Kidney (tissue), 13 donors: ENCODE measurements at regions not wholly inside any gene's neighbourhood (a gene's known extent, or its start where the extent isn't known, plus 50 kb on each side); places are given as distances from the start of the nearest gene placed in this dataset.

Experiments
- DNase-seq, 5 donors: peaks; one replicate each; pipeline ENCODE4 v3.0.0-alpha.2; 2013 to 2020
- FAIRE-seq: peaks from 2 replicates; lab custom pipeline; 2012; peaks lifted over from hg19 to GRCh38; lab: Jason Lieb, UNC
- H3K27ac ChIP-seq, 2 donors: one replicate each; pipeline ENCODE4 v1.7.0; 2013; ENCODE audit warnings: low read depth in 2 of 2, low read length in 2 of 2, inconsistent platforms in 1 of 2
- H3K27me3 ChIP-seq: one replicate; pipeline ENCODE4 v1.7.1; 2013; ENCODE audit warnings: low read length, inconsistent platforms; ENCODE audit not compliant: control insufficient read depth, insufficient read depth
- H3K36me3 ChIP-seq, 3 donors: one replicate each; pipeline versions ENCODE4 v1.7.0 to v1.7.1; 2013; ENCODE audit warnings: low read length in 3 of 3, control low read depth in 1 of 3, inconsistent platforms in 1 of 3; ENCODE audit not compliant: insufficient read depth in 3 of 3, control insufficient read depth in 2 of 3
- H3K4me1 ChIP-seq, 3 donors: one replicate each; pipeline versions ENCODE4 v1.7.0 to v1.7.1; 2013; ENCODE audit warnings: low read length in 3 of 3, inconsistent platforms in 1 of 3, low read depth in 1 of 3; ENCODE audit not compliant: control insufficient read depth in 2 of 3, insufficient read depth in 2 of 3
- H3K4me3 ChIP-seq, 3 donors: one replicate each; pipeline versions ENCODE4 v1.7.0 to v1.8.1; 2013; ENCODE audit warnings: low read length in 3 of 3, control low read depth in 1 of 3, inconsistent platforms in 1 of 3
- H3K9ac ChIP-seq, 3 donors: one replicate each; pipeline versions ENCODE4 v1.7.0 to v1.7.1; 2013; ENCODE audit warnings: low read length in 3 of 3, control low read depth in 1 of 3, inconsistent platforms in 1 of 3
- H3K9me3 ChIP-seq, 3 donors: one replicate each; pipeline versions ENCODE4 v1.7.0 to v1.7.1; 2013; ENCODE audit warnings: low read length in 3 of 3, control low read depth in 1 of 3, inconsistent platforms in 1 of 3; ENCODE audit not compliant: control insufficient read depth in 2 of 3, insufficient read depth in 1 of 3
- intact Hi-C: fragments of 100-400 bp; cut with DNase I; formaldehyde crosslinking; loops from one replicate; pipeline ENCODE4 v1.11.1; 2022
- TF ChIP-seq, protein P1 (sequence below): IDR thresholded peaks from 3 replicates; pipeline ENCODE4 v1.5.1; 2012; ENCODE audit warnings: mild to moderate bottlenecking, moderate library complexity, borderline replicate concordance; ENCODE audit not compliant: insufficient read depth; ENCODE audit errors: extremely low read depth
- donor health status: control.
- donor health status: control.
- donor health status: control.
- donor health status: control.
- donor health status: control.
- donor health status: DM: yes; HTN: yes; CAD: no.
- donor health status: Normal renal cell carcinoma (clear cell type).

- no peak for FAIRE-seq
- Histone ChIP-seq H3K9ac (no peak overlapping the region), H3K9me3 (no peaks in the 10 kb centered on the region), H3K27me3 (no peaks in the 10 kb centered on the region), H3K27ac (no peak overlapping the region), H3K4me3 (no peak overlapping the region), H3K4me1 (peaks cover 0 to 6% (median 2%) of the 10 kb centered on the region in 3 donors), H3K36me3 (no peaks in the 10 kb centered on the region)
- DNase-seq, result no peak
- TF ChIP-seq, protein P1, sequence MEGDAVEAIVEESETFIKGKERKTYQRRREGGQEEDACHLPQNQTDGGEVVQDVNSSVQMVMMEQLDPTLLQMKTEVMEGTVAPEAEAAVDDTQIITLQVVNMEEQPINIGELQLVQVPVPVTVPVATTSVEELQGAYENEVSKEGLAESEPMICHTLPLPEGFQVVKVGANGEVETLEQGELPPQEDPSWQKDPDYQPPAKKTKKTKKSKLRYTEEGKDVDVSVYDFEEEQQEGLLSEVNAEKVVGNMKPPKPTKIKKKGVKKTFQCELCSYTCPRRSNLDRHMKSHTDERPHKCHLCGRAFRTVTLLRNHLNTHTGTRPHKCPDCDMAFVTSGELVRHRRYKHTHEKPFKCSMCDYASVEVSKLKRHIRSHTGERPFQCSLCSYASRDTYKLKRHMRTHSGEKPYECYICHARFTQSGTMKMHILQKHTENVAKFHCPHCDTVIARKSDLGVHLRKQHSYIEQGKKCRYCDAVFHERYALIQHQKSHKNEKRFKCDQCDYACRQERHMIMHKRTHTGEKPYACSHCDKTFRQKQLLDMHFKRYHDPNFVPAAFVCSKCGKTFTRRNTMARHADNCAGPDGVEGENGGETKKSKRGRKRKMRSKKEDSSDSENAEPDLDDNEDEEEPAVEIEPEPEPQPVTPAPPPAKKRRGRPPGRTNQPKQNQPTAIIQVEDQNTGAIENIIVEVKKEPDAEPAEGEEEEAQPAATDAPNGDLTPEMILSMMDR, result no peak
- intact Hi-C loops, result no loop called here
These were observed 465.8 kb upstream of the PROK2 start for GRCh38 chr3:72250725-72251124.

DNA sequence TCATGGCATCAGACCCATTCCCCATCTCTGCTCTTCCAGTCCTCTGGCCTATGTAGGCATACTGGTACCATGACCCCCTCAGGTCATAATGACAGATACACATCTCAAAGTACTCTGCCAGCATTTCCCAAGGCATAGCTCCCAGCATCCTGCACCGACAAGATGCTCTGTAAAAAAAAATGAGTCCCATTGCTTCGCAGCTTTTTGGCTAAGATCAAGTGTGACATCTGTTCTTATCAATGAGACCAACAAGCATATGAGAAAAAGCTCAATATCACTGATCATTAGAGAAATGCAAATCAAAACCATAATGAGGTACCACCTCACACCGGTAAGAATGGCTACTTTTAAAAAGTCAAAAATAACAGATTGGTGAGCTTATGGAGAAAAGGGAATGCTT is 463.9 kb upstream of the PROK2 start:
- TF ChIP-seq, protein P1, result no peak
- no peak for DNase-seq
- intact Hi-C loops, result no loop called here
- no peak for FAIRE-seq
- H3K27me3 ChIP-seq, result no peaks in the 10 kb centered on the region
- H3K9ac ChIP-seq, result no peak overlapping the region
- no peaks in the 10 kb centered on the region for H3K36me3 ChIP-seq
- no peak overlapping the region for H3K4me3 ChIP-seq
- H3K27ac ChIP-seq, result no peak overlapping the region
- H3K4me1 ChIP-seq, result peaks cover 0 to 11% (median 4%) of the 10 kb centered on the region in 3 donors
- H3K9me3 ChIP-seq, result no peaks in the 10 kb centered on the region

DNA sequence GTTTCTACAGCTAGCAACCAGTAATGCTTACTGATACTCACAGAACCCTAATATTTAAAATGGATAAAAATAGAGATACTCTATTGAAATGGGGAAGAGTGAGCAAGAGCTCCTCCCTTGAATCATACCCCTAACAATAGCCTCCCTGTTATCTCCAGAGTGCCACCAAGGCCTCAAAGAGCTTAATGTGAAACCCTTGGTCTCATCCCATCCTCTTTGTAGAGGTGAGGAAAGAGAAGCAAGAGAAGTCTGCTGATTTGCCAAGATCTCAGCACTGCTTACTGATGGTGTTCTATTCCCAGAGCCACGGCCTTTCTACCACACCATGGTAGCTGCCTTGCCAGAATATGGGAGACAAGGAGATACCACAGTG is 463.4 kb upstream of the PROK2 start:
- H3K9ac ChIP-seq, result no peak overlapping the region
- peaks cover 0 to 11% (median 4%) of the 10 kb centered on the region in 3 donors for H3K4me1 ChIP-seq
- no peaks in the 10 kb centered on the region for H3K27me3 ChIP-seq
- no peak overlapping the region for H3K27ac ChIP-seq
- TF ChIP-seq, protein P1, result no peak
- intact Hi-C loops, result no loop called here
- no peak overlapping the region for H3K4me3 ChIP-seq
- no peaks in the 10 kb centered on the region for H3K36me3 ChIP-seq
- no peak for FAIRE-seq
- DNase-seq, result no peak
- no peaks in the 10 kb centered on the region for H3K9me3 ChIP-seq

GRCh38 chr3:72247645-72248388 is 462.9 kb upstream of the PROK2 start:
- H3K9me3 ChIP-seq, result no peaks in the 10 kb centered on the region
- FAIRE-seq (no peak), DNase-seq (no peak)
- intact Hi-C loops, result no loop called here
- H3K27me3 ChIP-seq, result no peaks in the 10 kb centered on the region
- TF ChIP-seq, protein P1, result no peak
- H3K4me1 ChIP-seq, result peaks cover 0 to 11% (median 4%) of the 10 kb centered on the region in 3 donors
- no peak overlapping the region for H3K27ac ChIP-seq
- H3K36me3 ChIP-seq, result no peaks in the 10 kb centered on the region
- no peak overlapping the region for H3K4me3 ChIP-seq
- no peak overlapping the region for H3K9ac ChIP-seq
